ENCODE measurements at regions not wholly inside any gene's neighbourhood (a gene's known extent, or its start where the extent isn't known, plus 50 kb on each side); places are given as distances from the start of the nearest gene placed in this dataset.
A peak's percentile ranks its signal among the peaks of the same experiment; 100 is the strongest.

DNA sequence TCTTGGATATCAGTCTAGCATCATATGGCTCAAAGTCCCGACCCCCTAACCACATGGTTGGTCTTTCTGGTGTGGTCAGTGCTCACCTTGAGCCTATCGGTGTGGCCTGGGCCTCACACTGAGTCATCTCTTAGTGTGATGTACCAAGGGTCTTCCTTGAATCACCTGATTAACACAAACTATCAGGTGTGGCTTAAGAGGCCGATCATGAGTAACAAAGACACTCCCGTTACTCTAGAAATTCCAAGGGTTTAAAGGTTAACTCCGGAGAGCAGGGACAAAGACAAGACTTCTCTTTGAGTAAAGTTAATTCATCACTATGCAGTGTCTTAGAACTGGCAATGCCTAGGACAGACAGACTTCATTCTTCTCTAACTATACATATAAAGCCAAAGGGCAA is 52.3 kb upstream of the ARMC3 start:
- H3K36me3 ChIP-seq, result no peaks in the 10 kb centered on the region
- H3K9me3 ChIP-seq (replicated peaks), result no peaks in the 10 kb centered on the region
- TF ChIP-seq, protein P1, sequence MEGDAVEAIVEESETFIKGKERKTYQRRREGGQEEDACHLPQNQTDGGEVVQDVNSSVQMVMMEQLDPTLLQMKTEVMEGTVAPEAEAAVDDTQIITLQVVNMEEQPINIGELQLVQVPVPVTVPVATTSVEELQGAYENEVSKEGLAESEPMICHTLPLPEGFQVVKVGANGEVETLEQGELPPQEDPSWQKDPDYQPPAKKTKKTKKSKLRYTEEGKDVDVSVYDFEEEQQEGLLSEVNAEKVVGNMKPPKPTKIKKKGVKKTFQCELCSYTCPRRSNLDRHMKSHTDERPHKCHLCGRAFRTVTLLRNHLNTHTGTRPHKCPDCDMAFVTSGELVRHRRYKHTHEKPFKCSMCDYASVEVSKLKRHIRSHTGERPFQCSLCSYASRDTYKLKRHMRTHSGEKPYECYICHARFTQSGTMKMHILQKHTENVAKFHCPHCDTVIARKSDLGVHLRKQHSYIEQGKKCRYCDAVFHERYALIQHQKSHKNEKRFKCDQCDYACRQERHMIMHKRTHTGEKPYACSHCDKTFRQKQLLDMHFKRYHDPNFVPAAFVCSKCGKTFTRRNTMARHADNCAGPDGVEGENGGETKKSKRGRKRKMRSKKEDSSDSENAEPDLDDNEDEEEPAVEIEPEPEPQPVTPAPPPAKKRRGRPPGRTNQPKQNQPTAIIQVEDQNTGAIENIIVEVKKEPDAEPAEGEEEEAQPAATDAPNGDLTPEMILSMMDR (IDR thresholded peaks at IDR 0.05; ENCODE audit: borderline replicate concordance), result no peak
- no peaks in the 10 kb centered on the region for H3K4me1 ChIP-seq
- no peak overlapping the region for H3K27ac ChIP-seq (replicated peaks)
- DNase-seq, result no peak
- H3K4me3 ChIP-seq, result no peak overlapping the region
- no peaks in the 10 kb centered on the region for H3K27me3 ChIP-seq (ENCODE audit: low read depth)
- intact Hi-C loops (cut with micrococcal nuclease), result no loop called here

DNA sequence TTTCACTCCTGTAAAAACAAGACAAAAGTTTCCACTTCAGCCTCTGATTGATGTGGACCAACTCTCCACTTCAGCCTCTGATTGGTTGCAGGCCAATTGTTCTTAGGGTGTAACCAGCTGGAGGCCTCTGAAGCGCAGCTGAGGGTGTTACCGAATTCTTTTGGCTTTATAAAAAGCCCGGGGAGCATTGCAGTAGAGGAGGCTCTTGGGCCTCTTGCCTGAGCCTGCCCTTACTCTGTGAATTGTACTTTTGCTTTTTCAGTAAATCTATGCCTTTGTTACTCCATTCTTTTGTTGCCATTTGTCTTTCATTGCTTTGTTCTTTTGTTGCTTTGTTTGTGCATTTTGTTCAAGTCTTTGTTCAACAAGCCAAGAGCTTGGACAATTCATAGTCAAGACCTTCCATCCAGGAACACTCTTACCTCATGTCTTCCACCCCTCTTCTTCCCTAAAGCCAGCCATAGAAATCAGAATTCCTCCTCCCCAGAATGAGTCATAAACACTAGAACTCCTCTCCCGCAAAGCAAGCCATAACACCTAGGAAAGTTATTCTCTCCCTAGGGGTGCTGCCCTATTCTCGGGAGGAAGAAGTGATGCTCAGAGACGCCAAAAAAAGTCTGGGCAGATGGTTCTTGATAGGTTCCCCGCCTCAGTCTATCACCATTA is 53.5 kb upstream of the ARMC3 start:
- Histone ChIP-seq H3K36me3 (no peaks in the 10 kb centered on the region), H3K4me3 (no peak overlapping the region), H3K27me3 (ENCODE audit: low read depth) (no peaks in the 10 kb centered on the region), H3K9me3 (replicated peaks) (no peaks in the 10 kb centered on the region), H3K4me1 (no peaks in the 10 kb centered on the region), H3K27ac (replicated peaks) (no peak overlapping the region)
- no peak for DNase-seq
- TF ChIP-seq, protein P1 (IDR thresholded peaks at IDR 0.05; ENCODE audit: borderline replicate concordance), result no peak
- intact Hi-C loops (cut with micrococcal nuclease), result no loop called here

DNA sequence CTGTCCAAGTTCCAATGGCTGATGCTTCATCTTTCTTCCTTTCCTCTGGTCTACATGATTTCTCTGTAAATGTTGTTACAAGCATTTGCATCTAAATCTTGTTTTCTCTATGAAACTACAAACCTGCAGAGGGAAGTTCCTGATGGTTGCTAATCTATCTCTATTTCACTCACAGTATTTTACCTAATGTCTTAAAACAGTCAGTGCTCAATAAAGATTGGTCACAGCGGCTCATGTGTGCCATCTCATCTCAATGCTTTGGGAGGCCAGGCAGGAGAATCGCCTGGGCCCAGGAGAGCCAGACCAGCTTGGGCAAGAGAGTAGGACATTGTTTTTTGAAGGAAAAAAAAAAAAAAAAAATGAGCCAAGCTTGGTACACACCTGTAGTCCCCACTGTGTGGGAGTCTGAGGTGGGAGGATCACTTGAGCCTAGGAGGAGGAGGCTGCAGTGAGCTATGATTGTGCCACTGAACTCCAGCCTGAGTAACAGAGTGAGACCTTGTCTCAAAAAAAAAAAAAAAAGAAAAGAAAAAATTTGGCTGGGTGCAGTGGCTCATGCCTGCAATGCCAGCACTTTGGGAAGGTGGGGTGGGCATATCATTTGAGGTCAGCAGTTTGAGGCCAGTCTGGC is 71.3 kb upstream of the ARMC3 start:
- peaks cover 14% of the 10 kb centered on the region for H3K4me1 ChIP-seq
- no peaks in the 10 kb centered on the region for H3K27me3 ChIP-seq (ENCODE audit: low read depth)
- no peak for DNase-seq
- TF ChIP-seq, protein P1 (IDR thresholded peaks at IDR 0.05; ENCODE audit: borderline replicate concordance), result no peak
- H3K36me3 ChIP-seq, result no peaks in the 10 kb centered on the region
- no peak overlapping the region for H3K4me3 ChIP-seq
- H3K27ac ChIP-seq (replicated peaks), result no peak overlapping the region
- intact Hi-C loops (cut with micrococcal nuclease), result no loop called here
- peaks cover 3% of the 10 kb centered on the region for H3K9me3 ChIP-seq (replicated peaks)

DNA sequence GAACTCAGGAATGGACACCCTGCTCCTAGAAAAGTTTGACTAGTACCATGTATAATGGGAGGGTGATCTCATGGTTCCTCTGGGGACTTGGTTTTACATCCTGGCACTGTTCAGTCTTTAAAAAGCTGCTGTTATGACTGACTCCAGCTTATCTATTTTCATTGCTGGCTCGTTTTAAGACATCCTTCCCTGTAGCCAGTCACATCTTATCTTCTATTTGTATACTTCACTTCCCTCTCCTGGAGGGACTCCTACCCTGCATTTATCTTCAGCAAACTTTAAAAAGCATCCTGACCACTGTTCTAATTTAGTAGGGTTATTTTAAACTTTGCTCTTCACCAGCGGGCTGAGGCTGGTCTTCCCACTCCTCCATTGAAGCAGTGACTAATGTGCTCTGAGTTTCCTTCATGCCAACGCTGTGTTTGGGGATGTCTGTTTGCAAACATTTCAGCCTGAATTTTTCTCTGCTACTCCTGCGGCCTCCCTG is 72.9 kb upstream of the ARMC3 start:
- H3K27ac ChIP-seq (replicated peaks), result peak overlapping the region; percentile 61
- intact Hi-C loops (cut with micrococcal nuclease), result no loop called here

DNA sequence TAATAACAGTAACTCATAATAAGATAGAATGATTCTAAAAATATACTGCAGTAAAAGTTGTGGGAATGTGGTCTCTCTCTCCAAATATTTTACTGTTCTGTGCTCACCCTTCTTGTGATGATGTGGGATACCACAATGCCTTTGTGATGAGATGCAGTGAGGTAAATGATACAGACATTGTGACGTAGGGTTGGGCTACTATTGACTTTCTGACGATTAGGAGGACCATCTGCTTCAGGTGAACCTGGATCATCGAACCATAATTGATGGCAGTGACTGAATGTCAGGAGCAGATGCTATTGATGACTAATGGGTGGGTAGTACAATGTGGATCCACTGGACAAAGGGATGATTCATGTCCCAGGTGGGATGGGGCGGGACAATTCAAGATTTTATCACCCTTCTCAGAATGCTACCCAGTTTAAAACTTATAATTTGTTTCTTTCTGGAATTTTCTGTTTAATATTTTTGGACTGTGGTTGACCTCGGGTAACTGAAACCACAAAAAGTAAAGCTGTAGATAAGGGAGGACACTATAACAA is 73.9 kb upstream of the ARMC3 start:
- Histone ChIP-seq H3K27ac (replicated peaks) (peak overlapping the region; percentile 61), H3K9me3 (replicated peaks) (no peaks in the 10 kb centered on the region), H3K36me3 (no peaks in the 10 kb centered on the region), H3K4me1 (peaks cover 32% of the 10 kb centered on the region), H3K27me3 (ENCODE audit: low read depth) (no peaks in the 10 kb centered on the region), H3K4me3 (no peak overlapping the region)
- intact Hi-C loops (cut with micrococcal nuclease), result no loop called here
- no peak for DNase-seq
- TF ChIP-seq, protein P1 (IDR thresholded peaks at IDR 0.05; ENCODE audit: borderline replicate concordance), result no peak

More for the DNA sequence above, 72.9 kb upstream of the ARMC3 start:
- no peaks in the 10 kb centered on the region for H3K36me3 ChIP-seq
- no peak overlapping the region for H3K4me3 ChIP-seq
- no peak for DNase-seq
- TF ChIP-seq, protein P1 (IDR thresholded peaks at IDR 0.05; ENCODE audit: borderline replicate concordance), result peak; percentile 38
- H3K27me3 ChIP-seq (ENCODE audit: low read depth), result no peaks in the 10 kb centered on the region
- peaks cover 22% of the 10 kb centered on the region for H3K4me1 ChIP-seq
- peaks cover 3% of the 10 kb centered on the region for H3K9me3 ChIP-seq (replicated peaks)

Measured in left ventricle myocardium inferior (tissue), 1 donor.